ENCODE measurements at regions not wholly inside any gene's neighbourhood (a gene's known extent, or its start where the extent isn't known, plus 50 kb on each side); places are given as distances from the start of the nearest gene placed in this dataset.

GRCh38 chr13:54592201-54592600, 1563.6 kb downstream of the OLFM4 start:
- Histone ChIP-seq H3K4me3 (no peak overlapping the region), H3K9me3 (replicated peaks in 1 of 3) (no peaks in the 10 kb centered on the region), H3K27me3 (no peaks in the 10 kb centered on the region), H3K27ac (no peak overlapping the region), H3K36me3 (replicated peaks in 1 of 2) (no peaks in the 10 kb centered on the region), H3K4me1 (replicated peaks in 1 of 2) (no peaks in the 10 kb centered on the region)
- TF ChIP-seq, protein P1, sequence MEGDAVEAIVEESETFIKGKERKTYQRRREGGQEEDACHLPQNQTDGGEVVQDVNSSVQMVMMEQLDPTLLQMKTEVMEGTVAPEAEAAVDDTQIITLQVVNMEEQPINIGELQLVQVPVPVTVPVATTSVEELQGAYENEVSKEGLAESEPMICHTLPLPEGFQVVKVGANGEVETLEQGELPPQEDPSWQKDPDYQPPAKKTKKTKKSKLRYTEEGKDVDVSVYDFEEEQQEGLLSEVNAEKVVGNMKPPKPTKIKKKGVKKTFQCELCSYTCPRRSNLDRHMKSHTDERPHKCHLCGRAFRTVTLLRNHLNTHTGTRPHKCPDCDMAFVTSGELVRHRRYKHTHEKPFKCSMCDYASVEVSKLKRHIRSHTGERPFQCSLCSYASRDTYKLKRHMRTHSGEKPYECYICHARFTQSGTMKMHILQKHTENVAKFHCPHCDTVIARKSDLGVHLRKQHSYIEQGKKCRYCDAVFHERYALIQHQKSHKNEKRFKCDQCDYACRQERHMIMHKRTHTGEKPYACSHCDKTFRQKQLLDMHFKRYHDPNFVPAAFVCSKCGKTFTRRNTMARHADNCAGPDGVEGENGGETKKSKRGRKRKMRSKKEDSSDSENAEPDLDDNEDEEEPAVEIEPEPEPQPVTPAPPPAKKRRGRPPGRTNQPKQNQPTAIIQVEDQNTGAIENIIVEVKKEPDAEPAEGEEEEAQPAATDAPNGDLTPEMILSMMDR (IDR thresholded peaks at IDR 0.05): no peak
- no peak for TF ChIP-seq POLR2A (IDR thresholded peaks at IDR 0.05)
- no peak for DNase-seq
- intact Hi-C loops (cut with DNase I): no loop called here
- WGBS, 4 donors: 69 to 93% (median 84%) methylated on average over 2 of the region's 2 CpGs

- DNase-seq: no peak
- WGBS, 4 donors: 86 to 100% (median 93%) methylated on average over 3 of the region's 3 CpGs
- intact Hi-C loops (cut with DNase I): no loop called here
- Histone ChIP-seq H3K4me1 (replicated peaks in 1 of 2) (no peaks in the 10 kb centered on the region), H3K27me3 (no peaks in the 10 kb centered on the region), H3K36me3 (replicated peaks in 1 of 2) (no peaks in the 10 kb centered on the region), H3K4me3 (no peak overlapping the region), H3K27ac (no peak overlapping the region), H3K9me3 (replicated peaks in 1 of 3) (no peaks in the 10 kb centered on the region)
- TF ChIP-seq POLR2A (IDR thresholded peaks at IDR 0.05): no peak
- TF ChIP-seq, protein P1 (IDR thresholded peaks at IDR 0.05): no peak
Observed at GRCh38 chr13:54593504-54593903, 1564.9 kb downstream of the OLFM4 start.

GRCh38 chr13:54597540-54598088, 1569.0 kb downstream of the OLFM4 start:
- no peak for DNase-seq
- intact Hi-C loops (cut with DNase I): no loop called here
- no peaks in the 10 kb centered on the region for H3K9me3 ChIP-seq (replicated peaks in 1 of 3)
- no peaks in the 10 kb centered on the region for H3K27me3 ChIP-seq
- 74 to 89% (median 78%) methylated on average over 4 of the region's 4 CpGs for WGBS, 4 donors
- no peaks in the 10 kb centered on the region for H3K4me1 ChIP-seq (replicated peaks in 1 of 2)
- TF ChIP-seq, protein P1 (IDR thresholded peaks at IDR 0.05): no peak
- TF ChIP-seq POLR2A (IDR thresholded peaks at IDR 0.05): no peak
- H3K27ac ChIP-seq: no peak overlapping the region
- no peak overlapping the region for H3K4me3 ChIP-seq
- H3K36me3 ChIP-seq (replicated peaks in 1 of 2): no peaks in the 10 kb centered on the region

DNA sequence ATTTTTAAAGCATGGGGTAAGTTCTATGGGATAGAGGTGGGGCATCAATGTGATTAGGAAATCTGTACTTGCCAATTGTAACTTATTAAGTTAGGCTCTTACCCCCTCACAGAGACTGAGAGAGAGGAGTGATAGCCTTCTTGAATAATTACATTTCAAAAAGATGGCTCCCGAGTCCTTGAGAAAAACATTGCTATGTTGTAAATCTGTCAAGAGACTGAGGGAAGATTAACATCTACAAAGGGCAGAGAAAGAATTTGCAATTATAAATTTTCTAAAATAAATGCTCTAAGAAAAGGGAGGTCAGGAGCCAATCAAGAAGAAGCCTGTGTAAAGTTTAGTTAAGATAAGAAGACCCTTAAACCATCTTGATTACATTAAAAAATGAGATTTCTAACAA, 1570.8 kb downstream of the OLFM4 start:
- Histone ChIP-seq H3K9me3 (replicated peaks in 1 of 3) (no peaks in the 10 kb centered on the region), H3K4me1 (replicated peaks in 1 of 2) (no peaks in the 10 kb centered on the region), H3K27me3 (no peaks in the 10 kb centered on the region), H3K4me3 (no peak overlapping the region), H3K27ac (no peak overlapping the region), H3K36me3 (replicated peaks in 1 of 2) (no peaks in the 10 kb centered on the region)
- intact Hi-C loops (cut with DNase I): no loop called here
- DNase-seq: no peak
- TF ChIP-seq, protein P1 (IDR thresholded peaks at IDR 0.05): no peak
- TF ChIP-seq POLR2A (IDR thresholded peaks at IDR 0.05): no peak
- 0 to 10% (median 6%) methylated on average over 1 of the region's 1 CpG for WGBS, 4 donors
